ENCODE measurements at regions not wholly inside any gene's neighbourhood (a gene's known extent, or its start where the extent isn't known, plus 50 kb on each side); places are given as distances from the start of the nearest gene placed in this dataset.

DNA sequence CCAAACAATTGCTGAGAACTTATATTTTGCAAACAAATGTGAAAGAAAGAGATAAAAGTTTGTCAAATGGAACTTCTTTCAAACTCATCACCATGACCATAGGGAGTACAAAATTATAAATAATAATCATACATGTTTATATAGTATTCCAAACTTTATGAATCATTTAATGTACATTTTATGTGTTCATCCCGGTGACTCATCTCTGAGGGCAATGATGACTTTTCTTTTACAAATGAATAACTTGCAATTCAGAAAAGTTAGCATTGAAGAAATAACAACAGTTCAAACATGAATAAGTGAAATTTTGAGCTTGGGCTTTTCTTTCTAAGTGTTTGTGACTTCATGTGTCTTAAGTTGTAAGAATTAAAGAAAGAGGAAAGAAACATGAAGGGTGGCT is 66.3 kb upstream of the CDH8 start:
- DNase-seq = no peak

DNA sequence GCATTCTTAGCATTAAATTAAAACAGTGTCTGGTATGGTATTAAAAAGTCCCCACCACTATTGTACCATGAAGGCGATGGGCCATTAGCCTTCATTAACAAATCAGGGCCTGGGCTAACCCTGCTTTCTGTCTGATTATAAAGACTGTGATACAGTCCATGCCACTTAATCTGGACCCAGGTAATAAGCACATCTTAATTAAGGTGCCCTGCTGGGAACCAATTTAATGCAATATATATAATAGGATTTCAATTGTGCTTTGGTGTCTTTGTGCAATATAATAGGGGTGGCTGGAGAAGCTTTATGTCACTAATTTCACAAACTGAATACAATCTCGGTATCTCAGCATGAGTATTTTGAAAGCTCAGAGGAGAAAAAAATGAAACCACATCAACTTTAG is 64.4 kb upstream of the CDH8 start:
- DNase-seq = no peak

DNA sequence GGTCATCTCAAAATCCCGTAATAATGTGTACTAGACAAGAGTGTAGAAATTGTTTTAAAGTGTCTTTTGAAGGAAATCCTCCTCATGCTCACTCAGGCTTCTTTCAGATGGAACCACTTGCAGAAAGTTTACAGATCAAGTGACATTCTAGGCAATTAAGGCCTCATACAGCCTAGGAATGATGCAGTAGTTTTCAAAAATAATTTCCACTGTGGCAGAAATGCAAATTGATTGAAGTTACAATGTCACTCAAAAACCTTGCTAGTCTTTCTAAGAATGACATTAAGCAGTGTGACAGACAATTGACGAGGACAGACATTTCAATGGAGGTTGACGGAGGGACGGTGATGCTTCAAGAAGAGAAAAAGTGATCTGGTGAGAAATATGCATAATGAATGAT is 53.5 kb upstream of the CDH8 start:
- no peak for DNase-seq

- no peak for DNase-seq
Measured at GRCh38 chr16:62088731-62089410, 52.6 kb upstream of the CDH8 start.
